IMR-90 (cell line): ENCODE measurements at regions not wholly inside any gene's neighbourhood (a gene's known extent, or its start where the extent isn't known, plus 50 kb on each side); places are given as distances from the start of the nearest gene placed in this dataset.
A peak's percentile ranks its signal among the peaks of the same experiment; 100 is the strongest.
"Not testable (repeated sequence)": the region's sequence is repeated elsewhere in the genome, so short reads cannot be mapped to it uniquely, and the experiment has no call there.

Source experiments
- ATAC-seq: fragments of 200-7000 bp; cut with Tn5 transposase; 2 replicates; pipeline ENCODE4 v1.9.1; 2020; ENCODE audit warnings: low read depth, mild to moderate bottlenecking, moderate library complexity
- BruUV-seq: library from RNA; stranded (reverse); fragments of 400-500 nt; replicated peaks from 2 replicates; lab custom pipeline; 2021; lab: Mats Ljungman, UMichigan
- CTCF ChIA-PET: fragments of 300-600 bp; formaldehyde crosslinking; extraction: SDS; loops from one replicate; lab custom pipeline; 2021; ENCODE audit warnings: antibody characterized with exemption; lab: Yijun Ruan, JAX
- POLR2A ChIA-PET: fragments of 300-600 bp; sonication (Branson Sonifier 250); formaldehyde crosslinking; loops from one replicate; lab custom pipeline; 2022; ENCODE audit warnings: antibody characterized with exemption; ENCODE audit not compliant: unreplicated experiment; lab: Charles Lee
- DNase-seq: peaks from one replicate; pipeline ENCODE4 v3.0.0; 2013
- H2AFZ ChIP-seq: replicated peaks from 2 replicates; pipeline ENCODE3; 2013; ENCODE audit warnings: low read length, mild to moderate bottlenecking; ENCODE audit not compliant: poor library complexity
- H2AK5ac ChIP-seq: 2 replicates; pipeline ENCODE4 v1.6.1; 2013; ENCODE audit warnings: low read depth, low read length, inconsistent platforms
- H2AK9ac ChIP-seq: replicated peaks from 2 replicates; pipeline ENCODE3; 2013; ENCODE audit warnings: mild to moderate bottlenecking, low read depth, low read length, moderate library complexity; ENCODE audit not compliant: poor library complexity
- H2BK120ac ChIP-seq: 2 replicates; pipeline ENCODE4 v1.6.1; 2013; ENCODE audit warnings: low read depth, low read length, inconsistent platforms
- H2BK15ac ChIP-seq: 3 replicates; pipeline ENCODE4 v1.6.1; 2013; ENCODE audit warnings: low read depth, low read length, inconsistent platforms
- H2BK20ac ChIP-seq: 2 replicates; pipeline ENCODE4 v1.6.1; 2013; ENCODE audit warnings: low read depth, mild to moderate bottlenecking, inconsistent platforms, low read length, moderate library complexity
- H2BK5ac ChIP-seq: 2 replicates; pipeline ENCODE4 v1.6.1; 2013; ENCODE audit warnings: mild to moderate bottlenecking, low read depth, low read length, inconsistent platforms; ENCODE audit not compliant: poor library complexity, severe bottlenecking
- H3K14ac ChIP-seq: replicated peaks from 2 replicates; pipeline ENCODE4 v1.6.1; 2013; ENCODE audit warnings: low read depth, low read length, inconsistent platforms
- H3K18ac ChIP-seq: 2 replicates; pipeline ENCODE4 v1.6.1; 2013; ENCODE audit warnings: low read depth, low read length, control low read depth
- H3K23ac ChIP-seq: 2 replicates; pipeline ENCODE4 v1.6.1; 2013; ENCODE audit warnings: low read depth, low read length, inconsistent platforms
- H3K27ac ChIP-seq: 2 replicates; pipeline ENCODE4 v1.5.1; 2013; ENCODE audit warnings: mild to moderate bottlenecking, control low read depth, low read length; ENCODE audit not compliant: insufficient read depth
- H3K27me3 ChIP-seq: 2 replicates; pipeline ENCODE4 v1.6.1; 2013; ENCODE audit warnings: low read length; ENCODE audit not compliant: control insufficient read depth, insufficient read depth
- H3K36me3 ChIP-seq: 2 replicates; pipeline ENCODE4 v1.6.1; 2013; ENCODE audit warnings: low read length, mixed read lengths; ENCODE audit not compliant: control insufficient read depth, insufficient read depth
- H3K4ac ChIP-seq: 2 replicates; pipeline ENCODE4 v1.6.1; 2013; ENCODE audit warnings: low read depth, low read length, inconsistent platforms
- H3K4me1 ChIP-seq: 2 replicates; pipeline ENCODE4 v1.6.1; 2013; ENCODE audit warnings: low read length, mixed read lengths; ENCODE audit not compliant: control insufficient read depth, insufficient read depth
- H3K4me2 ChIP-seq: 2 replicates; pipeline ENCODE4 v1.6.1; 2013; ENCODE audit warnings: low read depth, mild to moderate bottlenecking, control low read depth, low read length, moderate library complexity
- H3K4me3 ChIP-seq: 2 replicates; pipeline ENCODE4 v1.5.1; 2013; ENCODE audit warnings: low read depth, mild to moderate bottlenecking, control low read depth, low read length, moderate library complexity; ENCODE audit not compliant: insufficient read depth
- H3K56ac ChIP-seq: 2 replicates; pipeline ENCODE4 v1.6.1; 2013; ENCODE audit warnings: low read length, inconsistent platforms; ENCODE audit not compliant: insufficient read depth; ENCODE audit errors: extremely low read depth
- H3K79me1 ChIP-seq, 2 experiments: 2 replicates each; pipeline ENCODE4 v1.6.1; 2013; ENCODE audit warnings: low read length in 2 of 2, inconsistent platforms in 1 of 2, low read depth in 1 of 2
- H3K9ac ChIP-seq: 2 replicates; pipeline ENCODE4 v1.6.1; 2013; ENCODE audit warnings: low read depth, low read length, control low read depth
- H3K9me1 ChIP-seq: 2 replicates; pipeline ENCODE4 v1.6.1; 2013; ENCODE audit warnings: low read length, inconsistent platforms; ENCODE audit not compliant: insufficient read depth
- H3K9me3 ChIP-seq: 2 replicates; pipeline ENCODE4 v1.6.1; 2013; ENCODE audit warnings: low read length; ENCODE audit not compliant: control insufficient read depth, insufficient read depth
- H4K20me1 ChIP-seq: 2 replicates; pipeline ENCODE4 v1.6.1; 2013; ENCODE audit warnings: low read length, inconsistent platforms; ENCODE audit not compliant: insufficient read depth
- H4K5ac ChIP-seq: 2 replicates; pipeline ENCODE4 v1.6.1; 2013; ENCODE audit warnings: mild to moderate bottlenecking, low read depth, low read length, control low read depth
- H4K8ac ChIP-seq, 2 experiments: 2 replicates each; pipeline ENCODE4 v1.6.1; 2013; ENCODE audit warnings: low read depth in 2 of 2, low read length in 2 of 2, control low read depth in 1 of 2, inconsistent platforms in 1 of 2
- H4K91ac ChIP-seq: 2 replicates; pipeline ENCODE4 v1.6.1; 2013; ENCODE audit warnings: low read depth, low read length, inconsistent platforms; ENCODE audit not compliant: insufficient read depth
- FOS ChIP-seq: fragments of 150-350 bp; IDR thresholded peaks from 2 replicates; pipeline ENCODE4 v1.6.1; 2016; ENCODE audit warnings: low read depth, low read length
- WGBS, 2 experiments: methylation state at CpG; one replicate each; pipeline versions ENCODE4 v1.1.5 to v1.1.7; 2013; ENCODE audit warnings: missing lambda C conversion rate in 2 of 2; ENCODE audit not compliant: insufficient read length in 1 of 2; ENCODE audit errors: extremely low coverage in 2 of 2; 5-methylcytosine and 5-hydroxymethylcytosine counted together
- dilution Hi-C: fragments of 300-500 bp; cut with HindIII; formaldehyde crosslinking; loops from one replicate; pipeline ENCODE4 v1.14.3; 2018; ENCODE audit warnings: low sequenced_read_pairs; ENCODE audit not compliant: unreplicated experiment
- in situ Hi-C: fragments of 300-500 bp; cut with MboI; formaldehyde crosslinking; loops from 3 replicates; pipeline ENCODE4 v1.14.3; 2019; ENCODE audit warnings: low sequenced_read_pairs, inconsistent platforms, mixed read lengths
- intact Hi-C: fragments of 100-400 bp; cut with micrococcal nuclease; formaldehyde crosslinking; loops from 2 replicates; pipeline ENCODE4 v1.10.0; 2022

- H3K4ac ChIP-seq, BruUV-seq, H2BK120ac ChIP-seq, CTCF ChIA-PET, in situ Hi-C loops, intact Hi-C loops, H3K9me1 ChIP-seq, H3K18ac ChIP-seq, H2BK20ac ChIP-seq, H3K4me1 ChIP-seq, H3K27me3 ChIP-seq, POLR2A ChIA-PET, H3K14ac ChIP-seq, H4K20me1 ChIP-seq, H4K91ac ChIP-seq, H4K8ac ChIP-seq, H2BK15ac ChIP-seq, H3K9ac ChIP-seq, H2AK5ac ChIP-seq, H2AFZ ChIP-seq, H3K27ac ChIP-seq, H3K79me1 ChIP-seq, H3K23ac ChIP-seq, H2BK5ac ChIP-seq, dilution Hi-C loops, H4K5ac ChIP-seq, H3K9me3 ChIP-seq, H3K56ac ChIP-seq, H2AK9ac ChIP-seq, H3K36me3 ChIP-seq: not testable (repeated sequence)
- TF ChIP-seq FOS: peak; percentile 78
- DNase-seq (peak; percentile 70), ATAC-seq (peak; percentile 94)
- Histone ChIP-seq H3K4me3 (peak overlapping the region; percentile 33; the same call in 1 of the 2 replicates), H3K4me2 (peak overlapping the region; percentile 45; the same call in 1 of the 2 replicates)
- no CpG with 5 or more reads among the region's 22 CpGs for WGBS, 2 experiments
Observed at GRCh38 chr1:149708192-149708853, 74.2 kb upstream of the FCGR1A start.

DNA sequence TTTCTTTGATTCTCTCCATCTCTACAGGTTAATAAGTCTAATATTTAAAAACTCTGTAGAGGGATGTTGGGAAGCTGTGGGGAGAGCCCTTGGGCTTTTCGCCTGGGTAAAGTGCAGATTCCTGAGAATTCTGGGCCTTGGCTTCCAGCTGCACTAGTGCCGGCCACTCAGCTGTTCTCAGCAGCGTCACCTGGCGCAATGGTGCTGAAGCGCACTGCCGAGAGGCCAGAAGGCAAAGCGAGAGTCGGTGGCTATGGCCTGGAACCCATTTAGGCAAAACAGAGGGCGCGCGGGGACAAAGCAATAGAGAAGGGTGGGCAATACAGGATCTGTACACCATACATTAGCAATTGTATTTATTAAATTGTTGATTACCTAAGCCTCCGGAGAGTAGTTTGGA, 70.8 kb upstream of the FCGR1A start:
- H2AK5ac ChIP-seq, H3K4me1 ChIP-seq, H3K4me3 ChIP-seq, CTCF ChIA-PET, H3K79me1 ChIP-seq, H4K20me1 ChIP-seq, H3K9ac ChIP-seq, H2AK9ac ChIP-seq, H3K4ac ChIP-seq, H3K36me3 ChIP-seq, H3K18ac ChIP-seq, H3K14ac ChIP-seq, H2BK15ac ChIP-seq, DNase-seq, H3K27ac ChIP-seq, intact Hi-C loops, H4K5ac ChIP-seq, H2AFZ ChIP-seq, H3K4me2 ChIP-seq, in situ Hi-C loops, H2BK5ac ChIP-seq, H3K9me1 ChIP-seq, H4K8ac ChIP-seq, POLR2A ChIA-PET, H3K56ac ChIP-seq, BruUV-seq, H3K23ac ChIP-seq, H4K91ac ChIP-seq, dilution Hi-C loops, H3K9me3 ChIP-seq, H2BK120ac ChIP-seq, H3K27me3 ChIP-seq, H2BK20ac ChIP-seq: not testable (repeated sequence)
- peak; percentile 78 for ATAC-seq
- no CpG with 5 or more reads among the region's 12 CpGs for WGBS, 2 experiments
